Endodermal cell (in vitro differentiated cells): ENCODE measurements at regions not wholly inside any gene's neighbourhood (a gene's known extent, or its start where the extent isn't known, plus 50 kb on each side); places are given as distances from the start of the nearest gene placed in this dataset.

Source experiments
- DNase-seq: peaks from one replicate; pipeline ENCODE4 v3.0.0-alpha.2; 2017
- H3K27ac ChIP-seq: 2 replicates; pipeline ENCODE4 v1.5.1; 2013; ENCODE audit warnings: mild to moderate bottlenecking, low read depth, low read length, moderate library complexity
- H3K27me3 ChIP-seq: 2 replicates; pipeline ENCODE4 v1.6.1; 2013; ENCODE audit warnings: mild to moderate bottlenecking, low read length, moderate library complexity; ENCODE audit not compliant: insufficient read depth, control insufficient read depth, poor library complexity, severe bottlenecking
- H3K36me3 ChIP-seq: 2 replicates; pipeline ENCODE4 v1.7.0; 2013; ENCODE audit warnings: mild to moderate bottlenecking, low read length, moderate library complexity; ENCODE audit not compliant: control insufficient read depth, insufficient read depth
- H3K4me1 ChIP-seq: one replicate; pipeline ENCODE4 v1.7.0; 2013; ENCODE audit warnings: low read length; ENCODE audit not compliant: control insufficient read depth, insufficient read depth
- H3K4me3 ChIP-seq: 2 replicates; pipeline ENCODE4 v1.5.1; 2013; ENCODE audit warnings: mild to moderate bottlenecking, low read length, moderate library complexity
- H3K9ac ChIP-seq: 2 replicates; pipeline ENCODE4 v1.6.1; 2013; ENCODE audit warnings: mild to moderate bottlenecking, low read length, moderate library complexity; ENCODE audit not compliant: poor library complexity, severe bottlenecking; ENCODE audit errors: extremely low read depth
- H3K9me3 ChIP-seq: 2 replicates; pipeline ENCODE4 v1.6.1; 2013; ENCODE audit warnings: mild to moderate bottlenecking, low read length, moderate library complexity; ENCODE audit not compliant: control insufficient read depth
- H3K27ac Mint-ChIP-seq: 2 replicates; pipeline ENCODE4 v1.8.0; 2020; ENCODE audit warnings: mixed read lengths
- H3K27me3 Mint-ChIP-seq: 2 replicates; pipeline ENCODE4 v1.8.0; 2021; ENCODE audit warnings: mild to moderate bottlenecking, mixed read lengths; ENCODE audit not compliant: insufficient read depth
- H3K36me3 Mint-ChIP-seq: 2 replicates; pipeline ENCODE4 v1.8.0; 2020; ENCODE audit warnings: low read depth, mixed read lengths
- H3K4me1 Mint-ChIP-seq: 2 replicates; pipeline ENCODE4 v1.8.0; 2020; ENCODE audit warnings: mixed read lengths
- H3K4me3 Mint-ChIP-seq: 2 replicates; pipeline ENCODE4 v1.8.0; 2020; ENCODE audit warnings: mild to moderate bottlenecking, moderate library complexity, mixed read lengths
- H3K9me3 Mint-ChIP-seq: 2 replicates; pipeline ENCODE4 v1.8.0; 2020; ENCODE audit warnings: mild to moderate bottlenecking, mixed read lengths
- WGBS, 2 experiments: methylation state at CpG; one replicate each; pipeline versions ENCODE4 v1.1.5 to v1.1.7; 2013; ENCODE audit warnings: missing lambda C conversion rate in 2 of 2, mixed read lengths in 1 of 2; ENCODE audit not compliant: insufficient coverage in 1 of 2, insufficient read length in 1 of 2; 5-methylcytosine and 5-hydroxymethylcytosine counted together
- TF ChIP-seq, protein P1 (sequence below): fragments of 200-600 bp; sonication (generic); conservative IDR thresholded peaks from 2 replicates; pipeline ENCODE4 v1.5.0; 2021; ENCODE audit warnings: antibody characterized with exemption, mild to moderate bottlenecking

DNA sequence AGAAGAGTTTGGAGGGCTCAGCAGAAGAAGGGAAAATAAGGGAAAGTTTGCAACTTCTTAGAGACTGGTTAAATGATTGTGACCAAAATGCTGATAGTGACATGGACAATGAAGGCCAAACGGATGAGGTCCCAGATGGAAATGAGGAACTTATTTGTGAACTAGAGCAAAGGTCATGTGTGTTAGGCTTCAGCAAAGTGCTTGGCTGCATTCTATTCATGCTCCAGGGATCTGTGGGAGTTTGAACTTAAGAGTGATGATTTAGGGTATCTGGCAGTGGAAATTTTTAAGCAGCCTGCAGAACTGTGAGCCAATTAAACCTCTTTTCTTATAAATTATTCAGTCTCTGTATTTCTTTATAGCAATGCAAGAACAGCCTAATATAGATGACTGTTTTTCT, 88.9 kb upstream of the ARHGAP5 start:
- 50 to 57% methylated on average over 1 of the region's 1 CpG for WGBS, 2 experiments
- DNase-seq, result no peak
- Histone ChIP-seq H3K27ac (no peak overlapping the region), H3K9ac (no peak overlapping the region), H3K9me3 (peaks cover 3% of the 10 kb centered on the region), H3K4me1 (no peaks in the 10 kb centered on the region), H3K27me3 (peaks cover 44% of the 10 kb centered on the region), H3K4me3 (no peak overlapping the region), H3K36me3 (no peaks in the 10 kb centered on the region)
- no peak overlapping the region for H3K27ac Mint-ChIP-seq
- no peak overlapping the region for H3K4me3 Mint-ChIP-seq
- no peaks in the 10 kb centered on the region for H3K4me1 Mint-ChIP-seq
- TF ChIP-seq, protein P1, sequence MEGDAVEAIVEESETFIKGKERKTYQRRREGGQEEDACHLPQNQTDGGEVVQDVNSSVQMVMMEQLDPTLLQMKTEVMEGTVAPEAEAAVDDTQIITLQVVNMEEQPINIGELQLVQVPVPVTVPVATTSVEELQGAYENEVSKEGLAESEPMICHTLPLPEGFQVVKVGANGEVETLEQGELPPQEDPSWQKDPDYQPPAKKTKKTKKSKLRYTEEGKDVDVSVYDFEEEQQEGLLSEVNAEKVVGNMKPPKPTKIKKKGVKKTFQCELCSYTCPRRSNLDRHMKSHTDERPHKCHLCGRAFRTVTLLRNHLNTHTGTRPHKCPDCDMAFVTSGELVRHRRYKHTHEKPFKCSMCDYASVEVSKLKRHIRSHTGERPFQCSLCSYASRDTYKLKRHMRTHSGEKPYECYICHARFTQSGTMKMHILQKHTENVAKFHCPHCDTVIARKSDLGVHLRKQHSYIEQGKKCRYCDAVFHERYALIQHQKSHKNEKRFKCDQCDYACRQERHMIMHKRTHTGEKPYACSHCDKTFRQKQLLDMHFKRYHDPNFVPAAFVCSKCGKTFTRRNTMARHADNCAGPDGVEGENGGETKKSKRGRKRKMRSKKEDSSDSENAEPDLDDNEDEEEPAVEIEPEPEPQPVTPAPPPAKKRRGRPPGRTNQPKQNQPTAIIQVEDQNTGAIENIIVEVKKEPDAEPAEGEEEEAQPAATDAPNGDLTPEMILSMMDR, result no peak
- H3K27me3 Mint-ChIP-seq, result peaks cover 54% of the 10 kb centered on the region
- H3K9me3 Mint-ChIP-seq, result peaks cover 9% of the 10 kb centered on the region
- no peaks in the 10 kb centered on the region for H3K36me3 Mint-ChIP-seq

DNA sequence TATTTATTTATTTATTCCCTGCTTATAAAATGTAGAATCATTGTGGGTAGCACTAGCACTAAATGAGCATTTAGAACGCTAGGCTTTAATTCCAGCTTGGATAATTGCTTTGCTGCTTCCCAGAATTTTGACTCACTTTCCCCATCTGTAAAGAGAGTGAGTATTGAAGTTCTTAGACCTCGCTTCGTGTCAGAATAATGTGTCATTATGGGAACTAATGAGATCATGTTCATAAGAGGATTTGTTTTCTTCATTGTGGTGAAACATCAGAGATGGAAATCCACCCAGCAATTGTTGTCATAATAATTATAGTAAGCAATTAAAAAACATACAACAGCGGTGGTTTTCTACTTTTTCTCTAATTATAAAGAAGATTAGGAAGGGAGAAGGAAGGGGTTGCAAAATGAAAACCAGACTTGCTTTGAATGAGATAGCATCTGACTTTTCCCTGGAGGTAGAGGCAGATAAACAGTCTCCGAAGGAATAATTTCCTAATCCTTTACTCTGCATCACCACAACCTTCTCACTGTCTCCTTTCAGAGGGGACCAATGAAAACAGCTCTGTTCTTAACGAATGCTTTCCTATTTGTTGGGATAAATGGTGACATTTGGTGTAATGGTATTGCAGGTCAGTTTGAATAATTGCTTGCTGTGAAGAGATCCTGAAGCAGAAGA, 86.8 kb upstream of the ARHGAP5 start:
- Histone ChIP-seq H3K9me3 (no peaks in the 10 kb centered on the region), H3K4me3 (no peak overlapping the region), H3K27ac (no peak overlapping the region), H3K27me3 (peaks cover 58% of the 10 kb centered on the region), H3K36me3 (no peaks in the 10 kb centered on the region), H3K4me1 (peaks cover 3% of the 10 kb centered on the region), H3K9ac (no peak overlapping the region)
- peaks cover 70% of the 10 kb centered on the region for H3K27me3 Mint-ChIP-seq
- no peaks in the 10 kb centered on the region for H3K36me3 Mint-ChIP-seq
- H3K4me1 Mint-ChIP-seq, result peaks cover 8% of the 10 kb centered on the region
- H3K27ac Mint-ChIP-seq, result no peak overlapping the region
- 80 to 83% methylated on average over 2 to 5 of the region's 6 CpGs for WGBS, 2 experiments
- H3K9me3 Mint-ChIP-seq, result no peaks in the 10 kb centered on the region
- DNase-seq, result no peak
- TF ChIP-seq, protein P1, result no peak
- no peak overlapping the region for H3K4me3 Mint-ChIP-seq

DNA sequence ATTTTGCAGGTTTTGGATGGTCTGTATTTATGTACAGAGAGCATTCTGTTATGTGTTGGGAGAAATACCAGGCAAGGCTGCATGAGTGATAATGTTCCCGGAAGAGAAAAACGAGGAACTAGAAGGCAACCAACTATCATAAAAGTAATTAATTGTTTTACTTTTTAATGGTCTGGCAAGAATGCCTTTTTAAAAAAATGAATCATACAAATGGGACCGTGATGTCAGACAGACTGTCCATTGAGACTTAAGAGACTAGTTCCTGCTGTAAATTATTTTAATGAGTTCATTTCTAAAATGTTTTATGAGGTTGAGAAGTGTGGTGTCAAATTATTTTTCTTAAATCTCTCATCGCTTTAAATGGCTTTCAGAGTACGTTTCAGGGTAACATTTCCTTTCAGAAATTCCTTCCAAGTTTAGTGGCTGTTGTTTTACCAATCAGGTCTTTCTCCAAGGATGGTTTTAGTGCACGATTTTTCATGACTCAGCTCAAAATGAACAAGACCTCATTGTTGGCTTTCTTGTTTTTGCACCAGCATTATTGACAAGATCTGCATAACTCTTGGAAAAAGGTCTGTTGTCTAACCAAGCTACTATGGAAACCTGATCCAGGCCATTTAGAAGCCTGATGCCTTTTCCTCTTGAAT, 86.1 kb upstream of the ARHGAP5 start:
- Histone ChIP-seq H3K36me3 (no peaks in the 10 kb centered on the region), H3K27ac (no peak overlapping the region), H3K4me1 (peaks cover 3% of the 10 kb centered on the region), H3K9ac (no peak overlapping the region), H3K9me3 (no peaks in the 10 kb centered on the region), H3K4me3 (no peak overlapping the region), H3K27me3 (peaks cover 65% of the 10 kb centered on the region)
- Mint-ChIP-seq H3K4me1 (peaks cover 8% of the 10 kb centered on the region), H3K36me3 (no peaks in the 10 kb centered on the region), H3K4me3 (no peak overlapping the region), H3K9me3 (no peaks in the 10 kb centered on the region), H3K27ac (no peak overlapping the region), H3K27me3 (peaks cover 77% of the 10 kb centered on the region)
- DNase-seq, result no peak
- WGBS, 2 experiments, result 85 to 92% methylated on average over 4 to 5 of the region's 6 CpGs
- TF ChIP-seq, protein P1, result no peak
